ENCODE measurements at regions not wholly inside any gene's neighbourhood (a gene's known extent, or its start where the extent isn't known, plus 50 kb on each side); places are given as distances from the start of the nearest gene placed in this dataset.
"Not testable (repeated sequence)": the region's sequence is repeated elsewhere in the genome, so short reads cannot be mapped to it uniquely, and the experiment has no call there.

DNA sequence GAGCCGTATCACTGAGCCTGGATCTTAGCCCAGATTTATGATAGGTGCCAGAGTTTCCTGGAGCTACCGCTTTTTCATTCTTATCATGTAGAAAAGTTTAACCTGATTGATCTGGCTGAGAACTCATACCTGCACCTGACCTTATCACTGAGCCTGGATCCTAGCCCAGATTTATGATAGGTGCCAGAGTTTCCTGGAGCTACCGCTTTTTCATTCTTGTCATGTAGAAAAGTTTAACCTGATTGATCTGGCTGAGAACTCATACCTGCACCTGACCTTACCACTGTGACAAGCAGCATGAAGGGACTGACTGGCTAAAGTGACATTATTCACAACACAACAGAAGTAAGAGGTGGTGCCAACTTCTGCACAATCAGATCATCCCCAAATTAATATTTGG is 1188.1 kb upstream of the FLRT2 start:
- not testable (repeated sequence) for H3K4me1 ChIP-seq (ENCODE audit: control insufficient read depth, insufficient read depth, low read length); H3K4me3 ChIP-seq (ENCODE audit: low read length in 2 of 2); H3K36me3 ChIP-seq (ENCODE audit: control insufficient read depth in 2 of 2, insufficient read depth in 2 of 2, low read length in 2 of 2); H3K27ac ChIP-seq (ENCODE audit: low read length); H3K9me3 ChIP-seq (ENCODE audit: control insufficient read depth in 2 of 2, low read length in 2 of 2); H3K27me3 ChIP-seq (ENCODE audit: control insufficient read depth in 1 of 2, insufficient read depth in 2 of 2, low read length in 2 of 2); H3K9ac ChIP-seq (ENCODE audit: low read length in 2 of 2)

DNA sequence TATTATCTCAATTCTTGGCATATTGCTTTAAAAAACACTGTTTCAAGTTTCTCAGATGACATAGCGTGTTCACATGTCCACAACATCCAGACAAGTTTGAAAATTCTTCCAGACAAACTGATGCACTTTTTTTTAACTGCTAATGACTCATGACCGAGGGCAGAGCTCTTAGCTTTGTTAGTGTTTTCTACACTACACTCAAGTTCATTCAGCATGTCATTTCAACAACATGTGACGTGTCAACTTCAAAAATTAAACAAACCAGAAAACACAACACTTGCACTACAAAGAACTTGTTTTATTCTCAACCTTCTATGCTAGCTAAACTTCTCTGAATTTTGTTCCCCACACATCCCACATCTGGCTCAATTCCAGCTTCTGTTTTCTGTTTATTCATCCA is 1186.3 kb upstream of the FLRT2 start:
- H3K9ac ChIP-seq (ENCODE audit: low read length in 2 of 2) = no peak overlapping the region
- peaks cover 0 to 9% of the 10 kb centered on the region in 2 donors for H3K9me3 ChIP-seq (ENCODE audit: control insufficient read depth in 2 of 2, low read length in 2 of 2)
- no peak overlapping the region for H3K27ac ChIP-seq (ENCODE audit: low read length)
- H3K36me3 ChIP-seq (ENCODE audit: control insufficient read depth in 2 of 2, insufficient read depth in 2 of 2, low read length in 2 of 2) = no peaks in the 10 kb centered on the region
- no peaks in the 10 kb centered on the region for H3K27me3 ChIP-seq (ENCODE audit: control insufficient read depth in 1 of 2, insufficient read depth in 2 of 2, low read length in 2 of 2)
- H3K4me1 ChIP-seq (ENCODE audit: control insufficient read depth, insufficient read depth, low read length) = no peaks in the 10 kb centered on the region
- no peak overlapping the region for H3K4me3 ChIP-seq (ENCODE audit: low read length in 2 of 2)

DNA sequence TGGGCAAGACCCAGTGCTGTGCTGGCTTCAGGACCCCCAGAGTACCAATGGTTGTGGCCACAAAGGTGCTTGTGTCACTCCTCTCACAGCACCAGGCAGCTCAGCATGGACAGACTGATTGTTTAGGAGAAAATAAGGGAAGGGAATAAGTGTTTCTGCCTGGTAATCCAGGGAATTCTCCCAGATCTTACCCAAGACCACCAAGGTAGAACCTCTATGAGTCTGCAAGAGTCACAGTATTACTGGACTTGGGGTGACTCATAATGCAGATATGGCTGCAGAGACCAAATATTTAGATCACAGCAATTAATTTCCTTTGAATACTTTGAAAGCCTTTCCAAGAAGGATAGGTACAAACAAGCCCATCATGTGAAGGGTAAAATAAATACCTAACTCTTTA is 1178.3 kb upstream of the FLRT2 start:
- no peak overlapping the region for H3K9ac ChIP-seq (ENCODE audit: low read length in 2 of 2)
- H3K9me3 ChIP-seq (ENCODE audit: control insufficient read depth in 2 of 2, low read length in 2 of 2) = peaks cover 0 to 4% of the 10 kb centered on the region in 2 donors
- no peaks in the 10 kb centered on the region for H3K27me3 ChIP-seq (ENCODE audit: control insufficient read depth in 1 of 2, insufficient read depth in 2 of 2, low read length in 2 of 2)
- H3K4me3 ChIP-seq (ENCODE audit: low read length in 2 of 2) = no peak overlapping the region
- no peaks in the 10 kb centered on the region for H3K36me3 ChIP-seq (ENCODE audit: control insufficient read depth in 2 of 2, insufficient read depth in 2 of 2, low read length in 2 of 2)
- no peaks in the 10 kb centered on the region for H3K4me1 ChIP-seq (ENCODE audit: control insufficient read depth, insufficient read depth, low read length)
- H3K27ac ChIP-seq (ENCODE audit: low read length) = no peak overlapping the region

DNA sequence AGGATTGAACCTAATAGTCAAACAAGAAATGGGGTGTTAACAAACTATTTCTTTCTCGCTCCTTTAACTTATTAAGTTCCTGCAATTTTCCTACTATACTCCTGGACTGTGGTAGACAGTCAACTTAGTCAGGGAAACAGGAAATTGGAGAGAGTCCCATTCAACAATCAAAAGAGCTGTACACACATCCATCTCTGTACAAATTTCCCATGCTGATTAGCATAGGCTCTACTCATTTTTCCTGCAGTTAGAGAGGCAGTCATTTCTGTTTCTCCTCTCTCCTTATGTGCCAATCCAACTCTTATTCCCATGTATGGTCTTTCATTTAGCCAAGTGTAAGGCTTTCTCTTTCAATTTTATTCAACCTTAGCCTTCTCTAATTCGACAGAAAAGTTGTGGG is 1168.5 kb upstream of the FLRT2 start:
- Histone ChIP-seq H3K4me1 (ENCODE audit: control insufficient read depth, insufficient read depth, low read length) (no peaks in the 10 kb centered on the region), H3K27me3 (ENCODE audit: control insufficient read depth in 1 of 2, insufficient read depth in 2 of 2, low read length in 2 of 2) (no peaks in the 10 kb centered on the region), H3K27ac (ENCODE audit: low read length) (no peak overlapping the region)

DNA sequence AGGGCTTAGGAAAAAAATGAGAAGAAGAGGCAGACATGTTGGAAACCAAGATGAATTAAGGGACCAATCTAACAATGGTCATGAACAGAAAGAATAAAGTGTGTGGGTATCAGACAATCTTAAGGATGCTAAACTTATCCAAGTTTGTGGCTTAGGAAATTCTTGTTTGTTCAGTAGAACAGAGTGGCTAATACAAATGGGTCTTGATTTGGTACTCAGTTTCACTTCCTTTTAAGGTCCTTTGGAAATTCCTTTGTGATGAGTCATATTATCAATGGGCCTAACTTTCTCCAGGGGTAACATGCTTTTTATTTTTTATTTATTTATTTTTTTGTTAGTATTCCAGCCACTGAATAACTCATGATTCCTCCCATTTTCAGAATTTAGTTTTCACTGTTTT is 1154.7 kb upstream of the FLRT2 start:
- no peak overlapping the region for H3K4me3 ChIP-seq (ENCODE audit: low read length in 2 of 2)
- H3K9ac ChIP-seq (ENCODE audit: low read length in 2 of 2) = no peak overlapping the region
- no peaks in the 10 kb centered on the region for H3K9me3 ChIP-seq (ENCODE audit: control insufficient read depth in 2 of 2, low read length in 2 of 2)
- no peaks in the 10 kb centered on the region for H3K27me3 ChIP-seq (ENCODE audit: control insufficient read depth in 1 of 2, insufficient read depth in 2 of 2, low read length in 2 of 2)
- H3K4me1 ChIP-seq (ENCODE audit: control insufficient read depth, insufficient read depth, low read length) = no peaks in the 10 kb centered on the region
- H3K27ac ChIP-seq (ENCODE audit: low read length) = no peak overlapping the region
- no peaks in the 10 kb centered on the region for H3K36me3 ChIP-seq (ENCODE audit: control insufficient read depth in 2 of 2, insufficient read depth in 2 of 2, low read length in 2 of 2)

More for the DNA sequence above, 1168.5 kb upstream of the FLRT2 start:
- H3K9me3 ChIP-seq (ENCODE audit: control insufficient read depth in 2 of 2, low read length in 2 of 2) = no peaks in the 10 kb centered on the region
- H3K36me3 ChIP-seq (ENCODE audit: control insufficient read depth in 2 of 2, insufficient read depth in 2 of 2, low read length in 2 of 2) = no peaks in the 10 kb centered on the region
- no peak overlapping the region for H3K9ac ChIP-seq (ENCODE audit: low read length in 2 of 2)
- no peak overlapping the region for H3K4me3 ChIP-seq (ENCODE audit: low read length in 2 of 2)

DNA sequence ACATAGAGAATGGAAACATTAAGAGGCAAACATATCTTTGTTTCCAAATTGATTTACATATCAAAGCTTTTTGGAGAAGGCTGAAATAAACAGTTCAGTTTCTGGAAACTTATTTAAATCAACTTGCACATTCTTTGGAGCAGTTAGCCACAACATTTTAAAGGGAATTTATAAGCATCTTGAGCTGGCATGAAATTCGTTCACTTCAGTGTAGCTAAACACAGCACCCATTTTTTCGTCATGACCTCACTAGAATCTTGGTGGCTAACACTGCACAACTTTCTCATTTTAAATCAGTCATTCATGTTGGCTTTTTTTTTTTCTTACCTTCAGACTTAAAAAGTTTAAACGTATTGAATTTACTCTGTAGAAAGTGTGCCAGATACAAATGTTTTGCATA is 1139.9 kb upstream of the FLRT2 start:
- Histone ChIP-seq H3K9ac (ENCODE audit: low read length in 2 of 2) (no peak overlapping the region), H3K9me3 (ENCODE audit: control insufficient read depth in 2 of 2, low read length in 2 of 2) (no peaks in the 10 kb centered on the region), H3K27me3 (ENCODE audit: control insufficient read depth in 1 of 2, insufficient read depth in 2 of 2, low read length in 2 of 2) (no peaks in the 10 kb centered on the region), H3K4me3 (ENCODE audit: low read length in 2 of 2) (no peak overlapping the region), H3K27ac (ENCODE audit: low read length) (no peak overlapping the region), H3K36me3 (ENCODE audit: control insufficient read depth in 2 of 2, insufficient read depth in 2 of 2, low read length in 2 of 2) (no peaks in the 10 kb centered on the region), H3K4me1 (ENCODE audit: control insufficient read depth, insufficient read depth, low read length) (no peaks in the 10 kb centered on the region)

DNA sequence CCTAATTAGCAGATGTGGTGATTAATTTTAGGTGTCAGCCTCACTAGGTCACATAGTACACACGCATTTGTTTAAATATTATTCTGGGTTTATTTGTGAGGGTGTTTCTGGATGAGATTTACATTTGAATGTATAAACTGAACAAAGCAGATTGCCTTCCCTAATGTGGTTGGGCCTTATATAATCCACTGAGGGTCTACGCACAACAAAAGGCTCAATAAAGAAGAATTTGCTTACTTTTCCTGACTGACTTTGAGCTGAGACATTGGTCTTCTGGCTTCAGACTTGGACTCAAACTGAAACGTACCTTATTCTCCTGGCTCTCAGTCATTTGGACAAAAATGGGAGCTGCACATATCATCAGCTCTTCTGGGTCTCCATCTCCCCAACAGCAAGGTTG is 1132.3 kb upstream of the FLRT2 start:
- H3K9me3 ChIP-seq (ENCODE audit: control insufficient read depth in 2 of 2, low read length in 2 of 2) = no peaks in the 10 kb centered on the region
- no peaks in the 10 kb centered on the region for H3K4me1 ChIP-seq (ENCODE audit: control insufficient read depth, insufficient read depth, low read length)
- no peak overlapping the region for H3K4me3 ChIP-seq (ENCODE audit: low read length in 2 of 2)
- no peak overlapping the region for H3K27ac ChIP-seq (ENCODE audit: low read length)
- H3K36me3 ChIP-seq (ENCODE audit: control insufficient read depth in 2 of 2, insufficient read depth in 2 of 2, low read length in 2 of 2) = no peaks in the 10 kb centered on the region
- H3K9ac ChIP-seq (ENCODE audit: low read length in 2 of 2) = no peak overlapping the region
- H3K27me3 ChIP-seq (ENCODE audit: control insufficient read depth in 1 of 2, insufficient read depth in 2 of 2, low read length in 2 of 2) = no peaks in the 10 kb centered on the region

DNA sequence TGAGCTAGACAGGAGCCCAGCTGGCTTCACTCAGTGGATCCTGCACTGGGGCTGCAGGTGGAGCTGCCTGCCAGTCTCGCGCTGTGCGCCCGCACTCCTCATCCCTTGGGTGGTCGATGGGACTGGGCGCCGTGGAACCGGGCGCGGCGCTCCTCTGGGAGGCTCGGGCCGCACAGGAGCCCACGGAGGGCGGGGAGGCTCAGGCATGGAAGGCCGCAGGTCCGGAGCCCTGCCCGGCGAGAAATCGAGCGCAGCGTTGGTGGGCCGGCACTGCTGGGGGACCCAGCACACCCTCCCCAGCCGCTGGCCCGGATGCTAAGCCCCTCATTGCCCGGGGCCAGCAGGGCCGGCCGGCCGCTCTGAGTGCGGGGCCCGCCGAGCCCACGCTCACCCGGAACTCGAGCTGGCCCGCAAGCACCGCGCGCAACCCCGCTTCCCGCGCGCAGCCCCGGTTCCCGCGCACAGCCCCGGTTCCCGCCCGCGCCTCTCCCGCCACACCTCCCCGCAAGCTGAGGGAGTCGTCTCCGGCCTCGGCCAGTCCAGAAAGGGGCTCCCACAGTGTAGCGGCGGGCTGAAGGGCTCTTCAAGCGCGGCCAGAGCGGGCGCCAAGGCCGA is 1130.5 kb upstream of the FLRT2 start:
- H3K9ac ChIP-seq (ENCODE audit: low read length in 2 of 2) = no peak overlapping the region
- no peaks in the 10 kb centered on the region for H3K36me3 ChIP-seq (ENCODE audit: control insufficient read depth in 2 of 2, insufficient read depth in 2 of 2, low read length in 2 of 2)
- H3K4me3 ChIP-seq (ENCODE audit: low read length in 2 of 2) = no peak overlapping the region
- H3K4me1 ChIP-seq (ENCODE audit: control insufficient read depth, insufficient read depth, low read length) = no peaks in the 10 kb centered on the region
- no peaks in the 10 kb centered on the region for H3K9me3 ChIP-seq (ENCODE audit: control insufficient read depth in 2 of 2, low read length in 2 of 2)
- no peak overlapping the region for H3K27ac ChIP-seq (ENCODE audit: low read length)
- no peaks in the 10 kb centered on the region for H3K27me3 ChIP-seq (ENCODE audit: control insufficient read depth in 1 of 2, insufficient read depth in 2 of 2, low read length in 2 of 2)

DNA sequence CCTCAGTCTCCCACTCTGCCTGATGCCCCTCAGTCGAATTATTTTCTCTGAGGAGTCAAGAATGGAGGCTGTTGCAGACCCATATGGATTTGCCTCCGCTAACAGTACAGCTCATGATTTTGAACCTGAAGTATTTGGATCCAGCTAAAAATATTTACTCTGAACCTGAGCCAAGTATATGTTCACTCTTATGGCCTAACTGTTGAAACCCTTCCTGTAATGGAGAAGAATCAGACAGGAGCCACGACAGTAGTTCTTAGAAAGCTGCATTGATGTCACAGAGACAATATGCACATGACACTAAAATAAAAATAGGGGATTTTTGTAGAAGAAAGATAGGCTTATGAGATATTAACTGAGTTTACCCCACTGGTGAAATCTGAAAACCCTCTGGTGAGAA is 1128.3 kb upstream of the FLRT2 start:
- Histone ChIP-seq H3K27ac (ENCODE audit: low read length) (no peak overlapping the region), H3K9ac (ENCODE audit: low read length in 2 of 2) (no peak overlapping the region), H3K27me3 (ENCODE audit: control insufficient read depth in 1 of 2, insufficient read depth in 2 of 2, low read length in 2 of 2) (no peaks in the 10 kb centered on the region), H3K36me3 (ENCODE audit: control insufficient read depth in 2 of 2, insufficient read depth in 2 of 2, low read length in 2 of 2) (no peaks in the 10 kb centered on the region), H3K4me1 (ENCODE audit: control insufficient read depth, insufficient read depth, low read length) (no peaks in the 10 kb centered on the region), H3K4me3 (ENCODE audit: low read length in 2 of 2) (no peak overlapping the region), H3K9me3 (ENCODE audit: control insufficient read depth in 2 of 2, low read length in 2 of 2) (no peaks in the 10 kb centered on the region)

DNA sequence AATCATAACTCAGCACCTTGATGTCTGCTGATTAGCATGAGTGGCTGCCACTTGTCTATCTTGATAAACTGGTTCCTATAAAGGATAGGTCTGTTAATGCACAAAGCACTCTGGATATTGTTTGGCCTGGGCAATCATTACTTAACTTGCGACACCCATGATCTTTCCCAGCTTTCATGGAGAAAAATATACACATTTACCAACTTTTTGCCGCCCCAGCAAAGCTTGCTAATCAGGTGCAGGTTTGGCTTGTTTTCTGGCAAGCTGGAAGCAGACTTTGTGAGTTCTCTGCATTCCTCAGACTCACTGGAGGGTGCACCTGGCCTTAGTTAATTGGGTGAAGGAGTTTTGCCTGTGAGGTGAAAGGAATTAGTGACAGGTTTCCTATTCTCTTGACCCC is 1126.4 kb upstream of the FLRT2 start:
- Histone ChIP-seq H3K9me3 (ENCODE audit: control insufficient read depth in 2 of 2, low read length in 2 of 2) (no peaks in the 10 kb centered on the region), H3K27me3 (ENCODE audit: control insufficient read depth in 1 of 2, insufficient read depth in 2 of 2, low read length in 2 of 2) (no peaks in the 10 kb centered on the region), H3K36me3 (ENCODE audit: control insufficient read depth in 2 of 2, insufficient read depth in 2 of 2, low read length in 2 of 2) (no peaks in the 10 kb centered on the region), H3K9ac (ENCODE audit: low read length in 2 of 2) (no peak overlapping the region), H3K4me1 (ENCODE audit: control insufficient read depth, insufficient read depth, low read length) (no peaks in the 10 kb centered on the region), H3K27ac (ENCODE audit: low read length) (no peak overlapping the region), H3K4me3 (ENCODE audit: low read length in 2 of 2) (no peak overlapping the region)

DNA sequence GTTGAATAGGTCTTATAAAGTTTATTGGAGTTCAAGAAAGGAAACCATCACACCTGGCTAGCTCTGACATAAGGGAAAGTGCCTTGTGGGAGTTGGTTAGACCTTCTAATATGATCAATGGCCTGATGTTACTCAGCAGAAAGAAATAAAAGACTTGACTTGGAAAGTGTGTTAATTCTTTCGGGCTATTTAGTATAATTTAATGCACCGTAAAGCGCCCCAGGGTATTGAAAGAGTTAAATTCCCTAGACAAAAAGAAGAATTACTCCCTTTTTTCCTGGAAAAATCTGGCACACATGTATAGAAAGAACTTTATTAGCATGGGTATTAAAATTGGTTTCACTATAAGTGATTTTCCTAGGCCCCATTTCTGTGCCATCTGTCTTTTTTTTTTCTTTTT is 1125.7 kb upstream of the FLRT2 start:
- no peaks in the 10 kb centered on the region for H3K9me3 ChIP-seq (ENCODE audit: control insufficient read depth in 2 of 2, low read length in 2 of 2)
- H3K4me1 ChIP-seq (ENCODE audit: control insufficient read depth, insufficient read depth, low read length) = no peaks in the 10 kb centered on the region
- no peaks in the 10 kb centered on the region for H3K36me3 ChIP-seq (ENCODE audit: control insufficient read depth in 2 of 2, insufficient read depth in 2 of 2, low read length in 2 of 2)
- H3K27me3 ChIP-seq (ENCODE audit: control insufficient read depth in 1 of 2, insufficient read depth in 2 of 2, low read length in 2 of 2) = no peaks in the 10 kb centered on the region
- no peak overlapping the region for H3K9ac ChIP-seq (ENCODE audit: low read length in 2 of 2)
- H3K27ac ChIP-seq (ENCODE audit: low read length) = no peak overlapping the region
- H3K4me3 ChIP-seq (ENCODE audit: low read length in 2 of 2) = no peak overlapping the region
